Fibroblast of skin of abdomen (primary cell): ENCODE measurements at regions not wholly inside any gene's neighbourhood (a gene's known extent, or its start where the extent isn't known, plus 50 kb on each side); places are given as distances from the start of the nearest gene placed in this dataset.
"Not testable (repeated sequence)": the region's sequence is repeated elsewhere in the genome, so short reads cannot be mapped to it uniquely, and the experiment has no call there.

Experiments
- DNase-seq: peaks from one replicate; pipeline ENCODE4 v3.0.0-alpha.2; 2013

DNA sequence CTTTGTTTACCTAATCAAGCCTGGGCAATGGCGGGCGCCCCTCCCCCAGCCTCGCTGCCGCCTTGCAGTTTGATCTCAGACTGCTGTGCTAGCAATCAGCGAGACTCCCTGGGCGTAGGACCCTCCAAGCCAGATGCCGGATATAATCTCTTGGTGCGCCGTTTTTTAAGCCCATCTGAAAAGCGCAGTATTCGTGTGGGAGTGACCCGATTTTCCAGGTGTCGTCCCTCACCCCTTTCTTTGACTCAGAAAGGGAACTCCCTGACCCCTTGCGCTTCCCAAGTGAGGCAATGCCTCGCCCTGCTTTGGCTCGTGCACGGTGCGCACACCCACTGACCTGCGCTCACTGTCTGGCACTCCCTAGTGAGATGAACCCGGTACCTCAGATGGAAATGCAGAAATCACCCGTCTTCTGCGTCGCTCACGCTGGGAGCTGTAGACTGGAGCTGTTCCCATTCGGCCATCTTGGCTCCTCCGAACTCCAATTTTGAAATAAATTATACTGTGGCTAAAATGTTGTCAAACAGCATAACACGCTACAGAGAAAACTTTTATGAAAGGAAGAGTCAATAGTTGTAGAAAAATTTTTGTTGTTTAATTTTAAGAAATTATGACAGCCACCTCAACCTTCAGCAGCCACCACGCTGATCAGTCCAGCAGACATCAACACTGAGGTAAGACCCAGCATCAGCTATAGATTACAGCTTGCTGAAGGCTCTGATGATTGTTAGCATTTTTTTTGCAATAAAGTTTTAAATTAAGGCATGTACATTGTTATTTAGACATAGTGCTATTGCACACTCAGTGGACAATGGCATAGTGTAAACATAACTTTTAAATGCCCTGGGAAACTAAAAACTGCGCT lies 384.7 kb upstream of the DEPDC1 start:
- not testable (repeated sequence) for DNase-seq

DNA sequence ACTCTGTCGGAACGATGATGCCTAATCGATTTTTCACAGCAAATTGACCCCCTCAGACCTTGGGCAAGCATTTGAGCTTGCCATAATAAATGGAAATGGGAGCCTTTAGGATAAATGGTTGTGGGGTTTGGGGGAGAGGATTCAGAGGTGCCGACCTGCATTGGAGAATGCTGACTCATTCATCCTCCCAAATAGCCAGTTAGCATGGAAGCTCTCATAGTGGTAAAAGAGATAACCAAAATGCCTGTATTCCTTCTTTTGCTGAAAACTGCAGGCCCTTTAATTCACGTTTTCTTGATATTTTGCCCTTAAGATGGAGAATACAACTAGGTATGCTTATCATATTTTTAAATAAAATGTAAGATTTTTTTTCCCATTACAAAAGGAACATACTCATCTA lies 392.6 kb upstream of the DEPDC1 start:
- DNase-seq = no peak

DNA sequence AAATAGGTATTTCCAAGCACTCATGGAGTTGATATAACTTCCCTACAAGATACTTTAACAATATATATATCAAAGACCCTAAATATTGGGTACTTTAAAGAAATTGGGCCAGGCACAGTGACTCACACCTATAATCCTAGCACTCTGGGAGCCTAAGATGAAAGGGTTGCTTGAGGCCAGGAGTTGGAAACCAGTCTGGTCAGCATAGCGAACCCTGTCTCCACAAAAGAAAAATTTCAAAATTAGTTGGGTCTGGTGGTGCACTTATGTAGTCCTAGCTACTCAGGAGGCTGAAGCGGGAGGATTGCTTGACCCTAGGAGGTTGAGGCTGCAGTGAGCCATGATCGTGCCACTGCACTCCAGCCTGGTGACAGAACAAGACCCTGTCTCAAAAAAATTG lies 393.9 kb upstream of the DEPDC1 start:
- DNase-seq = no peak

DNA sequence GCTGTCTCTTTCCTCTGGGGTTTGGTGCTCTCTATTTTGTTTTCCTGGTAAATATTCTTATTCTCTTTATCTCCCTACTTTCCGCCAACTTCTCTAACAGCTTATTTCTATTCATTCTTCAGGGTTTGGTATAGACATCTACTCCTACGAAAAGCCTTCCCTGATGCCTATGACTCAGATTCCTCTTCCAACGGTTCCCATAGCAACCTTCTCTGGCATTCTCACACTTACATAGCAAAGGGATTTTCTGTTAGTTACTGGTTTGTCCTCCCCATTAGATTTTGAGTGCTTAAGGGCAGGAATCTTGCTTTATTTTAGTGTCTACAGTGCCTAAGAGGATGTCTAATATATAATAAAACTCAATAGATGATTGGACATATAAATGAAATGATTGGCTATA lies 407.6 kb upstream of the DEPDC1 start:
- no peak for DNase-seq

DNA sequence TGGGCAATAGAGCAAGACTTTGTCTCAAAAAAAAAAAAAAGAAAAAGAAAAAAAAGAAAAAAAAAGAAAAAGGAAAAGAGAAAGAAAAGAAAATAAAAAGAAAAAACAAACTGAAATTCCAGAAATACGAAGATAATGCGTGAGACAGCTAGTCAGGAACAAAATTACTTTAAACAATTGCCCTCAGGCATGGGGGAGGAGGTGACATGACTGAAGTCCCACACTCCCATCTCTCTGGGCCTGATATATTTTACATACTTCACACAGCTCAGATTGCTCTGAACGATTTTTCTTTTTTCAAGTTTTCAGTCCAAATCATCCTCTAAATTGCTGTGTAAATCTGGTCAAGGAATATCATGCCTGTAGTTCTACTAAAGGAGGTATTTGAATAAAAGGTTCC lies 409.5 kb upstream of the DEPDC1 start:
- DNase-seq = no peak

DNA sequence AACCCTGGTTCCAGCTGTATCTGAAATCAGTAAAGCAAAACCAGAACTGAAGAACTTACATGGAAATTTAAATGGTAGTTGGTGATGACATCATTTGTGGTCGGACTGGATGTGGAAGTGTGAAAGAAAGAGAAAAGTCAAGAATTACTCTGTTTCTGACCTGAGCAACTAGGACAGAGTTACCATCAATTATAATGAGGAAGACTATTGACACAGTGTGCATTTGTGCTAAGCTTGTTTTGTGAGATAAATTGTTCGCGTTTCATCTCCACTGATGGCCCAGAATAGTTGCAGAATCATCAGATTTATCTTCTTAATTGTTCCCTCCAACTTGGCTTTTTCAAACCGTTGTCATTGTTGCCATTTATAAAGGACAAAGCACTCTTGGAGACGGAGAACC lies 410.6 kb upstream of the DEPDC1 start:
- no peak for DNase-seq

DNA sequence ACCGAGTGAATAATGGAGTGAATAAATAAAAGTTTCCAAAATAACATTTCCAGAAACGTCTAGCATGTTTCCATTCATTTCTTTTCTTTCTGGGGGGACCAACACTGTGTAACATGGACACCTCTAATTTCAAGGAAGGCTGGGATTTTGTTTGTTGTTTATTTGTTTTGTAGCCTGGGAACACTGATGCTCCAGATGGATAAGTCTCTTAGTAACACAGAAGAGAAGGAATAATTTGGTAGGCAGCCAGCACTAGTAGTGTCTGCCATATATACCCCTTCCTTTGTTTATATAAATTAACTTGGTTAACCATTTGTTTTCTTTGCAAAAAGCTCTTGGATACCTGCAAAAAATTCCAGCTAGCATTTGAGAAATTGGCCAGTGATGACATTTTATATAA lies 411.4 kb upstream of the DEPDC1 start:
- DNase-seq = no peak

DNA sequence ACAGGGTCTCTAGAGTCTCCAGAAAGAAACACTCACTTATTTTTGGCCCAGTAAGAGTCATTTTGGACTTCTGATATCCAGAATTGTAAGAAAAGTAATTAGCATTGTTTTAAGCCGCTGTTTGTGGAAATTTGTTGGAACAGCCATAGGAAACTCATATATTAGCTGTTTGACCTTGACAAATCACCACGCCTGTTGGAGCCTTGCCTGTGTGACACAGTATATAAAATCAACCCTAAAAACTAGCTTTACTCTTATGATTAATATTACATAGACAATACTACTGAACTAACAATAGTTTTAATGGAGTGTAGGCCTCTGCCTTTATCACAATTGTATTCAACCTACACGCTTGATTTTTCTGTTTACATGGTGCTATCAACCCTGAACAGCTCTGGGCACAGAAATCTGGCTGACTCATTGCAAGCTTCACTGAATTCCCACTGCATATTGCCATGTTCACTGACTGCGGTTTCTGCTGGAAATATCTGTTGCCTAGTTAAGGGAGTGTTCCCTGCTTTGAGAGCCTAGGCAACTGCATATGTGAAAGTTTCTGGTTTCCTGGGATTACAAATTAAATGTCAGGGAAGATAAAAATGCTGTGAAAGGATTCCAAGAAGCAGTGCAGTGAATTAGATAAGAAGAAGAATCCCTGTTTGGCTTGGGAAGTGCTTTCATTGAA lies 419.5 kb upstream of the DEPDC1 start:
- DNase-seq = peak; percentile 41

DNA sequence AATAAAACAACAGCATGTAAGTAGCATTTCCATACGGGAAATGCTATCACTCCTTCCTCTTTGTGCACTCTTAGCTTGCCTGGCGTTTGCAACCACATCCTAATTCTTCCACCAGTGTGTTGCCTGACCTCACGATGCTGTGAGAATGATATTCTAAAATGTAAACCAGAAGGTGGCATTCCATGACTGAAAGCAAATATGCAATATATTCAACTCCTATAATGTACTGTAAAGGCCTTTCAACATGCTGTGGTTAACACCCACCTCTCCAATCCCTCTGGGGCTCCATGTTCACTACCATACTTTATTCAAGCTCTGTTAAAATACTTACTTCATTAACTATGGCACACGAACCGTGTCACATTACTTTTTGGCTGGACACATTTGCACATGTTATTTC lies 420.6 kb upstream of the DEPDC1 start:
- DNase-seq = peak; percentile 4

DNA sequence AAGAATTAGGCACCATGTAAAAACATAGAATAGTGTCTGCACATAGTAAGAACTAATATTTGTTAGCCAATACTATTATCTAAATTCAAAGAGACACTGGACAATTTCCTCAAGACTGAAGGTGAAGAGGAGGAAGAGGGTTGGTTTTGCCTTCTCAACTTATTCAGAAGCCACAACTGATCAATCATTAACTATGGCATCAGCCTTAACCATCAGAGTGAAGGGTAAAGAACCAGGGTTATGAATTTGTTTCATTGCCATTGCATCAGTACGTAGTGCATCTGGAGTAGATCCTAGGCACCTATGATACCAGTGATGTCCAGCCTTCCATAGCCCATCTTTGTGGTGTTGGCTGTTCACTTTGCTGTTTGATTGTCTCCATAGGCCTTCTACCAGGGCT lies 421.7 kb upstream of the DEPDC1 start:
- no peak for DNase-seq

DNA sequence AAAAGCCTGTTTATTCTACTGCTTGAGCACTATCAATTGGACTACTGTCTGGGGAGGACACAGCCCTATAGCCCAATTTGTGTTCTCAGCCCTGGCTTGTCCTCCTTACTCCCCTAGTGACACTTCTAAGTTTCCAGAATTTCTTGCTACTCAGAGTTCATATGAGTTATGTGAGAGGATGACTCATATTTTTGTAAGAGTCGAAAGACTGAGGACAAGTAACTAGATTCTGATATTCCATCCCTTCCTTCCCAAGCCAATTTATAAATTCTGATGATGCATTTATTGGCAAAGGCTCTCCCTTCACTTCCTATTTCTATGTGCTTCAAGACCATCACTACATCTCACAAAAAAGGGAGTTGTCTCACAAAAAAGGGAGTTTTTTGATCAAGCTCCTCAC lies 422.2 kb upstream of the DEPDC1 start:
- DNase-seq = no peak

DNA sequence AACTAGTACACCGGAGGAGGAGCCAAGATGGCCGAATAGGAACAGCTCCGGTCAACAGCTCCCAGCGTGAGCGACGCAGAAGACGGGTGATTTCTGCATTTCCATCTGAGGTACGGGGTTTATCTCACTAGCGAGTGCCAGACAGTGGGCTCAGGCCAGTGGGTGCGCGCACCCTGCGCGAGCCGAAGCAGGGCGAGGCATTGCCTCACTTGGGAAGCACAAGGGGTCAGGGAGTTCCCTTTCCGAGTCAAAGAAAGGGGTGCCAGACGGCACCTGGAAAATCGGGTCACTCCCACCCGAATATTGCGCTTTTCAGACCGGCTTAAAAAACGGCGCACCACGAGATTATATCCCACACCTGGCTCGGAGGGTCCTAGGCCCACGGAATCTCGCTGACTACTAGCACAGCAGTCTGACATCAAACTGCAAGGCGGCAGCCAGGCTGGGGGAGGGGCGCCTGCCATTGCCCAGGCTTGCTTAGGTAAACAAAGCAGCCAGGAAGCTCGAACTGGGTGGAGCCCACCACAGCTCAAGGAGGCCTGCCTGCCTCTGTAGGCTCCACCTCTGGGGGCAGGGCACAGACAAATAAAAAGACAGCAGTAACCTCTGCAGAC lies 426.7 kb upstream of the DEPDC1 start:
- not testable (repeated sequence) for DNase-seq

DNA sequence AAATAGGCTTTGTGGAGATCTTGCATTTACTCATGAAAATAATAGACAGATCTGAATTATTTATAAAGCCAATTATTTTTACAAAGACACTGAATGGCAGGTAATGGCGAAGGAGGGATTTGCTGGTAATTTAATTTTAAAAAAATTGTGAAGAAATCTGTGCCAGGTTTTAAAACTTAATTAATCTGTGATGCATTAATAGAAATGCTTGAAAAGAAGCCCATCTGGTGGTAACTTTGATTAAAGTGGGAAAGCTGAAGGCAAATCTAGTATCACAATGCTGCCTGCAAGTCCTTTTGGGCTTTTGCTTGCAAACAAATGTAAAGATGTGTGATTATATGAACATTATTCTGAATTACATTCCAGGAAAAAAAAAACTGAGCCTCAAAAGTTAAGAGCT lies 433.2 kb upstream of the DEPDC1 start:
- no peak for DNase-seq

DNA sequence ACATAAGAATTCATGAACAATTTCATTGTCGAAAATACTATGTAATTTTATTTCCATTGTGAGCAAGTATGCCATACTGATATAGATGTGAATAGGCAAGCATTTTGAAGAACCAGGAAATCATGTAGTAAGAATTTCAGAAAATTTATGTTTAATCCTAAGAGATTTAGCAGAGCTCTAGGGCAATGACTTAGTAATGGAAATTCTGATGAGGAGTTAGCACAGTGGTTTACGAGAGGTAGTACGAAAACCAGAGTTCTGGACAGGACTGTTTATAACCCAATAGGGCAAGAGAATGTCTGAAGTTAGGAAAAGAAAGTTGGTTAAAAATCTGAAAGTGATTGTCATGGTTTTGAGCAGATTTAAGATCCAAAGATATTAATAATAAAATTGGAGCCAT lies 439.6 kb upstream of the DEPDC1 start:
- no peak for DNase-seq

DNA sequence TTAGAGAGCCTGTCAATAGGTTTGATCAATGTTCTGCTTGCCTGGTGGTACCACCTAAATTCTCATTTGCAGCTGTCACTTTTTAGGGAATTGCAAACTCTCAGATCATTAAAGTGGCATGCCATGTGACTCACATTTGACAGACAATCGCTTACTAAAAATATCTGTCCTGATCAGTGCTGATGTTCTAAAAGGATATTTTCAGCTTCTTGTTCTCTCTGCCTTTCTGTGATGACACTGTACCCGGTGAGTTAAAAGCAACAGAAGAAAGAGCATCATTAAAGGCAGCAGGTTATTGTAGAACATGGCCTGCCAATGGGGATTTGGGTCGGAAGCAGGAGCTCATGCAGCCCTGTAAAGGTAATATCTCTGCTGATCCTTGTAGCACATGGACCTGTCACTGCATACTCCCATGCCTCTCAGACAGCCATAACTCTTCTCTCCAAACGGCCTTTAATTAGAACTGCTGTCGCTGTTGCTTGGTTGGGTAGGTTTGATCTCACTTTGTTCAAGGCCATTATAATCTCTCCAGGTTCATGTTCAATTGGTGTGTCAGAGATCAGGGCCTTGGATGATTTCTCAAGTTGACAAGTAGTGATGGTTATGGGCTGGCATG lies 441.3 kb upstream of the DEPDC1 start:
- no peak for DNase-seq

DNA sequence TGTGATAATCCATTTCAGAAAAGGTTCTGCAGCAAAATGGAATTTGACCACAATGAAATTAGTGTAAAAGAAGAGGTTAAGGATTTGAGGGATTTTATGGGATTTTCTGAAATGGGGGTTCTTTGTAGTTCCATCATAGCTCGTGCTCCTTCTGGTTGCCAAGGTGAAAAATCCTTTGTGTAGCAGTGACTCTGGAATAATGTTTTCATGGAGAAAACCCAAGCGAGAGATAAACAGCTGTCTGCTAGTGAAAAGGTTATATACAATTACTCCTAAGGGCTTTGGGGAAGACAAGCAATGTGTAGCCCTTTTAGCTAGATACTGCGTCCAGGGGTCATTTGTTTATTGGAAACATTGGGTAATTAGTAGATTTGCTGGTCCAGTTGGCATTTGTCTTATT lies 453.2 kb upstream of the DEPDC1 start:
- DNase-seq = no peak

DNA sequence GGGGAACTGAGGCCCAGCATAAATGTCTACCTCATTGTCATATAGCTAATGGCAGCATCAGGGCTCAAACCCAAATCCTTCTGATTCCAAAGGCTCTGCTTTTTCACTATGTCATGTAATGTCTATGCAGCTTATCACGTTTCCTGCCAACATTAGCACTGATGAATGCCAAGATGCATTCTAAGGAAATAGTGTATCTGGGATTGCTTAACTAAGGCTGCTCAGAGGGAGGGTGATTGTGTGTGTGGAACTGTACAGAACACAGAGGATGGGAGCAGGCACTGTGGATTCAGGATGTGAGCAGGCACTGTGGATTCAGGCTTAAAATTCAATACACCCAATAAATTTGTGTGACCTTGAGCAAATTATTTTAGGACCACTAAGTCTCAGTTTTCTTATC lies 456.4 kb upstream of the DEPDC1 start:
- no peak for DNase-seq

DNA sequence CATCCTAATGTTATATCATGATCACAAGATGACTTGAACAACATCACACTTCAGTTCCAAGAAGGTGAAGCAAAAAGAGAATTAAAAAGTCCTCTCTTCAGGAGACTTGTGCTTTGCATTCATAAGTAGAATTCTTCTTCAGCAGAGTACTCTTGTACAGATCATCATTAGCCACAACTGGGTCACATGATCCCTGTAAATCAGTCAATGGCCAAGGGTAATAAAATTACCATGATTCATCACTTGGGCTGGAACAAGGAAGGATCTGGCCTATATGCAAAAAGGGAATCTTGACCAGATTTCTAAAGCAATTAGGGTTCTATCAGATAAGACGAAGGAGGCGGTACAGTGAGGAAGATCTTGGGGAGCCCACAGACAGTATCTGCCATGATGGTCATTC lies 458.0 kb upstream of the DEPDC1 start:
- peak; percentile 14 for DNase-seq

DNA sequence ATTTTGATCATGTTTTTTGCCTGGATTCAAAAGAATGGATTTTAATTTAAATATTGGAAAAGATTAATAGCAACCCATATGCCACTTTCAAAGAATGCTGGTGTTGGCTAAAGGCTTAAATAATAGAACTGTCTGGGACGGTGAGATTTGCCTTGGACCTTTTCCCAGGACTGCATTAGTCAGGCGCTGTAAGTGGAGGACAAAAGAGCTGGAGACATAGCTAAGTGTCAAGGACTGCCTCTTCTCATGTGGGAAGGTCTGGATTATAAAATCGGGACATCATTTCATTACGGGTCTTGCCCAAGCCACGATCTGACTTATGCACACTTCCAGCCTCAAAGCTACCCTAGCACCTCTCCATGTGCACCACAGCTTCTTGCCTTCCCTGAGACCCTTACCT lies 458.5 kb upstream of the DEPDC1 start:
- no peak for DNase-seq

DNA sequence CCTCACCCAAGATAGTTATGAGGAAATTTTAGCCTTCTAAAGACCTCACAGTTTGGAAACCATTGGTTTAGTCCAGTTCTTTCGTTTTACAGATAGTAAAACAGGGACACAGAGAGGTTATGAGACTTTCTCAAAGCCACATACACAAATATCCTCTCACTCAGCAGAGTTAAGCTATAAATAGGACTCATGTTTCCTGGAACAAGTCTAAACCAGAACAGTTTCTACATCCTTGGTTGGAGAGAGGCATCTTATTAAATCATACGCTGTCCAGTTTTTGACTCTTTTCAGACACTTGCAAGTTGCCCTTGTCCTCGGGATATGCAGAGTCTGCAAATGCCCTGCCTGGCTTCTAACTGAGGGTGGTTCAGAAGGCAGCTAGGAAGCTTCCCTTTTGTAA lies 462.1 kb upstream of the DEPDC1 start:
- DNase-seq = no peak

DNA sequence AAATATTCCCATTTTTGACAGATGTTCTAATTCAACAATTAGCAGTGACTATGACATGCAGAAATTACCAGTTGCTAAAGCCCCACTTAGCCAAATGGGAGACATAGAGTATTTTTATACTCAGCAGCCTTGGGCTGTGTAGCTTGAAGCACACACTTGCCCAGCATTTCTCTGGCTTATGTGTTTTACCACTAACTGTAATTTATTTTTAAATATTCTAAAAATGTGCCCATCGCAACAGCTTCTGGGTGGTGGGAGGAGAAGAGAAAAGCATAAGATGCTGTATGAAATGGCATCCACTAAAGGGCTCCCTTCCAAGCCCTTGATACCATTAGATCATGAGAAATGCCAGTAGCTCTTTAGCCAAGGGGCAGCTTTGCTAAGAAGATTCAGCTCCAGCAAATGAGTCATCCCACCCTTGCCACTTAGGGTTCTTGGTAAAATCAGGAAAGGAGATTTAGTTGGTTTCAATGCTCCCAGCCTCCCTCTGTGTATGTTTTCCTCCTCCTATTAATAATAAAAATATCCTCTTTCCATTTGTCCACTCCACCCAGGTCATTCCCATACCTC lies 462.7 kb upstream of the DEPDC1 start:
- no peak for DNase-seq

DNA sequence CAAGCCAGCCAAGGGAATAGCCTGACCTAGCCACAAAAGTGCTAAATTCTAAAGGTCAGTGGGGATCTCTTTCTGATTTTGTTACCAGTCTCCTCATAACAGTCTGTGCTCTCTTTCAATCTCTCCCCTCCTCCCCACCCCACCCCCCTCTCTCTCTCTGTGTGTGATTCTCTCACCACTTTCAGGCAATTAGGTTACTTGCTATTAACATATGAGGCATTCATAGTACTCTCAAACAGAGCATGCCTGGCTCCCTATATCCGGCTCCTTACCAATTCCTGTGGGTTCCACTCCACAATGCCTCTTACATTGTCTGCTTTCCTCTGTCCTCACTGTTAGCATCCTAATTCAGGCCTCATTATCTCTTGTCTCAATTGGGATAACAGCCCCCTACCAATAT lies 464.3 kb upstream of the DEPDC1 start:
- DNase-seq = no peak

DNA sequence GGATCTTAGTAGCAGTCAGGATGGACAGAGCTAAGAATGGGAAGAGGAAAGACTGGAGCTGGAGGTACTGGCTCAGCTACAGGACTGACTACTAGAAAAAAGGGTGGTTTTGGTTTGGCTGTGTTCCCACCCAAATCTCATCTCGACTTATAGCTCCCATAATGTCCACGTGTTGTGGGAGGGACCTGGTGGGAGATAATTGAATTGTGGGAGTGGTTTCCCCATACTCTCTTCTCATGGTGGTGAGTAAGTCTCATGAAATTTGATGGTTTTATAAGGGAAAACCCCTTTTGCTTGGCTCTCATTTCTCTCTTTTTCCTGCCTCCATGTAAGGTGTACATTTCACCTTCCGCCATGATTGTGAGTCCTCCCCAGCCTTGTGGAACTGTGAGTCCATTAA lies 466.5 kb upstream of the DEPDC1 start:
- peak; percentile 42 for DNase-seq
